Breast epithelium (tissue), 3 donors: ENCODE measurements at regions not wholly inside any gene's neighbourhood (a gene's known extent, or its start where the extent isn't known, plus 50 kb on each side); places are given as distances from the start of the nearest gene placed in this dataset.

ENCODE experiments used
- CTCF ChIP-seq, 3 donors: fragments of 450-650 bp; IDR thresholded peaks; one replicate each; pipeline ENCODE4 v1.5.1; 2016 to 2017; ENCODE audit warnings: antibody characterized with exemption in 3 of 3, mild to moderate bottlenecking in 3 of 3, moderate library complexity in 3 of 3
- POLR2A ChIP-seq: fragments of 450-650 bp; IDR thresholded peaks from one replicate; pipeline ENCODE4 v1.6.1; 2016; ENCODE audit warnings: antibody characterized with exemption, mild to moderate bottlenecking, moderate library complexity
- POLR2AphosphoS5 ChIP-seq, 3 donors: sonication (generic); formaldehyde crosslinking; IDR thresholded peaks; one replicate each; pipeline ENCODE4 v1.6.1; 2017; ENCODE audit warnings: antibody characterized with exemption in 3 of 3

DNA sequence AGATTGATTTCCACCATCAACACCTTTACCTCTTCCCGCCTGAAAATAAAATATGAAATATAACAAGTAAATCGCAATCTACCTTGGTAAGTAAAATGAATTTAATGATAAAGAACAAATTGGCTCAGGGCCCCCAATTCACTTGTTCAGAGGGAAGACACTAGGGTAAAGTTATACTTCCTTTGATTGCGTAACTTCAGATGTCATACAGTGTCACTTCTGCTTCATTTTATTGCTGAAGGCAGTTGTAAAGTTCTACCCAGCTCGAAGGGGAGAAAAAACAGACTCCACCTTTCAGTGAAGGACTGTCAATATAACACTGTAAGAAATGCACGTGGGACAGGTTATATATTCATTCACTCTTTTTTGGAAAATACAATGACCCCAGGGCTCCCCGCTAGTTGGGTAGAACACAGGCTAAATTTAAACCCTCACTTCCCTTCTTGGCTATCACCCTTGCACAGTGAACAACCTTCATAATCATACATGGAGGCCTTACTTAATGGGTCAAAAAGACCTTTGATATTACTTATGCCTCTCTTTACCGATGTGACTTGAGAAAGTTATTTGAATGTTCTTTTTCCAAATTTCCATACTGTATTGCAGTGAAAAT is 848.8 kb downstream of the MAT2B start:
- TF ChIP-seq CTCF (IDR thresholded peaks at IDR 0.05), result no peak
- no peak for TF ChIP-seq POLR2AphosphoS5 (IDR thresholded peaks at IDR 0.05)
- no peak for TF ChIP-seq POLR2A
